H1 (cell line): ENCODE measurements at regions not wholly inside any gene's neighbourhood (a gene's known extent, or its start where the extent isn't known, plus 50 kb on each side); places are given as distances from the start of the nearest gene placed in this dataset.

Experiments
- CEBPB ChIP-seq: IDR thresholded peaks from 2 replicates; pipeline ENCODE4 v1.6.1; 2012; ENCODE audit warnings: low read depth, low read length
- RXRA ChIP-seq: IDR thresholded peaks from 2 replicates; pipeline ENCODE4 v1.6.1; 2011; ENCODE audit warnings: low read depth, mild to moderate bottlenecking, low read length, moderate library complexity; ENCODE audit not compliant: insufficient read depth
- TF ChIP-seq, protein P1 (sequence below): IDR thresholded peaks from 2 replicates; pipeline ENCODE4 v1.6.1; 2011; ENCODE audit warnings: low read length, improper control_type of control experiment

DNA sequence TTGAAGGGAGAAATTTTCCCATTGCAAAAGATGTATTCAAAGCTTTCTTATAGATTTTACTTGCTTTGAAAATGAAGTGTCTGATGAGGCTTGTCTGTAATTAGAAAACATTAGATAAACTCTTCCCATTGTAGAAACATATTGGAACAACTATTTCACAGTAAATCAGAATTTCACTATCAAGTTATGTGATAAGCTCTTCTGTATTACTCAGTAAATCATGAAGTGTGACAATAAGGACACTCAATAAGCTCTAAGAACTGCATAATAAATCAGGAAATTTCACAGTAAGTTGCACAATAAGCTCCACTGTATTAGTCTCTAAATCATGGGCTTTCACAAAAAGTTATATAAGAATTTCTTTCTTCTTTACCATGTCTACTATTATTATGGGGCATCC lies 1546.6 kb downstream of the SLITRK5 start (continued):
- TF ChIP-seq, protein P1, sequence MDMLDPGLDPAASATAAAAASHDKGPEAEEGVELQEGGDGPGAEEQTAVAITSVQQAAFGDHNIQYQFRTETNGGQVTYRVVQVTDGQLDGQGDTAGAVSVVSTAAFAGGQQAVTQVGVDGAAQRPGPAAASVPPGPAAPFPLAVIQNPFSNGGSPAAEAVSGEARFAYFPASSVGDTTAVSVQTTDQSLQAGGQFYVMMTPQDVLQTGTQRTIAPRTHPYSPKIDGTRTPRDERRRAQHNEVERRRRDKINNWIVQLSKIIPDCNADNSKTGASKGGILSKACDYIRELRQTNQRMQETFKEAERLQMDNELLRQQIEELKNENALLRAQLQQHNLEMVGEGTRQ = no peak
- TF ChIP-seq RXRA (no peak), CEBPB (no peak)
